ENCODE measurements at regions not wholly inside any gene's neighbourhood (a gene's known extent, or its start where the extent isn't known, plus 50 kb on each side); places are given as distances from the start of the nearest gene placed in this dataset.

- no peak for TF ChIP-seq CTCF (IDR thresholded peaks at IDR 0.05; ENCODE audit: control insufficient read depth, insufficient read depth, low read depth, low read length, missing control alignments)
- DNase-seq (ENCODE audit: low read depth) = no peak
- no peak overlapping the region for H3K4me3 ChIP-seq (ENCODE audit: control insufficient read depth, low read depth, low read length)
Measured at GRCh38 chr1:182192215-182192614, 130.7 kb upstream of the ZNF648 start.

- no peak for TF ChIP-seq CTCF (IDR thresholded peaks at IDR 0.05; ENCODE audit: control insufficient read depth, insufficient read depth, low read depth, low read length, missing control alignments)
- H3K4me3 ChIP-seq (ENCODE audit: control insufficient read depth, low read depth, low read length) = no peak overlapping the region
- no peak for DNase-seq (ENCODE audit: low read depth)
Measured at GRCh38 chr1:182191381-182192115, 130.0 kb upstream of the ZNF648 start.

DNA sequence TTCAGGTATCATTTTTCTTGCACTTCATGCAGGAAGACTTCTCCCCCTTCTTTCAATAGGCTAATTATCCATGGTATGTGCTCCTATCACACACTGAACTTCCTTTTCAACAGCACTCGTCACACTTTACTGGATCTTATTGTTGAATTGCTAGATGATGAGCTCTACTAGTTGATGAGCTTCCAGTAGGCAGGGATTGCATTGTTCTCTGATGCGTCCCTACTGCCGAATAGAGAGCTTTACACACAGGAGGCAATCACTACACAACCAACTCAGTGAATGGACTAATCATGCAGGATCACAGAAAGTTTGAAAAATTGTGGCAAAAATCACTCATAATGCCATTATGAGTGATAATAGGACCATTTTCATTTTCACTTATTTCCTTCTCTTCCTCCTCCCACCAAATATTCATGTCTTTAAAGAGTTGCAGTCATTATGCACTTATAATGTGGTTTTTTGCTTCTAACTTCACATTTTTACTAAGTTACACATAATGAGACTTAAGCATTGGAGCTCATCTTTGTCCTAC is 128.1 kb upstream of the ZNF648 start:
- peak; percentile 17 for DNase-seq (ENCODE audit: low read depth)
- no peak for TF ChIP-seq CTCF (IDR thresholded peaks at IDR 0.05; ENCODE audit: control insufficient read depth, insufficient read depth, low read depth, low read length, missing control alignments)
- no peak overlapping the region for H3K4me3 ChIP-seq (ENCODE audit: control insufficient read depth, low read depth, low read length)

DNA sequence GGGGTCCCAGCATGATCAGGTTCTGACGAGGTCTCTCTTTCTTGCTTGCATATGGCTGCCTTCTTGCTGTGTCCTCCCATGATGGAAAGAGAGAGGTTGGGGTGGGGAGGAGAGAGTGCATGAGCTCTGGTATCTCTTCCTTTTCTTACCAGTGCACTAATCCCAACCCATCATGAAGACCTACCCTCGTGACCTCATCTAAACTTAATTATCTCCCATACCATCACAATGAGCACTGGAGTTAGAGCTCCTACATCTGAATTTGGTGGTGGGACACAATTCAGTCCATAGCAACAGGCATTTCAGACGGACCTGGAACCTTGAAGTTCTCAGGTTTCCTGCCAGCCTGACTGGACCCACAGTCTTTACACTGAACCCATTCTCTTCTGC is 125.2 kb upstream of the ZNF648 start:
- TF ChIP-seq CTCF (IDR thresholded peaks at IDR 0.05; ENCODE audit: control insufficient read depth, insufficient read depth, low read depth, low read length, missing control alignments) = no peak
- DNase-seq (ENCODE audit: low read depth) = no peak
- no peak overlapping the region for H3K4me3 ChIP-seq (ENCODE audit: control insufficient read depth, low read depth, low read length)

DNA sequence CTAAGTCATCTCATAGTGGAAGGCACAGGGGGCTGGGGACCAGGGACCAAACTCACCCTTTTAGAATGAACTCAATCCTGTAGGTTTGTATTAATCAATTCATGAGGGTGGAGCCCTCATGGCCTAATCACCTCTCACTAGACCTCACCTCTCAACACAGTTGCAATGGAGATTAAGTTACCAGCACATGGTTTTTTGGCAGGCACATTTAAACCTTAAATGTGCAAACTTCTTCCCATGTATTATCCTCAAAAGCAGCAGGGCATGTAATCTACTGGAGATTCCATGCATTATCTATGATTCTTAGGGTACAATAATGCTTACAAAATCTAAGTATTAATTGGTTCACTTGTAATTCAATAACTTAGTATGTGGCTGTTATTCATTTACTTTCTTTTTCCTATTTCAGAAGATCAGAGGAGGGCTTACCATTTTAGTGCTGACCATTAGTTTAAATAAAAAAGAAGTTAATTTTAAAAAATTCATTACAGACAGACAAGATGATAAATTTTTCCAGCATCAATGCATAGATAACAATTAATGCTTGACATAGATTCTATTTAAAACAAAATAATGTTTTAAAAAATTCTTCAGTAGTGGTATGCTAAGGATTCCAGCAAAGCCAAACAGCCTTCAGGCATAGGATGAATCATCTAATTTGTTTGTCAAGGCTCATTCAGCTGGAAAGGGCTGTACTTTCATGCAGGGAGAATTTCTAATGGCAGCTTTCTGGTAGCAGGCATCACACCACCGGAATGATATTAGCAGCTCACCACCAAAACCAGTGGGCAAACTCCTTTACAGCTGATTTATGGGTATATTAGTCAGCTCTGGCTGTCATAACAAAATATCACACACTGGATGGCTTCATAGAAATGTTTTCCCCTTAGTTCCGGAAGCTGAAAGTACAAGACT is 124.6 kb upstream of the ZNF648 start:
- peak; percentile 70 for DNase-seq (ENCODE audit: low read depth)
- no peak overlapping the region for H3K4me3 ChIP-seq (ENCODE audit: control insufficient read depth, low read depth, low read length)
- no peak for TF ChIP-seq CTCF (IDR thresholded peaks at IDR 0.05; ENCODE audit: control insufficient read depth, insufficient read depth, low read depth, low read length, missing control alignments)

- no peak for TF ChIP-seq CTCF (IDR thresholded peaks at IDR 0.05; ENCODE audit: control insufficient read depth, insufficient read depth, low read depth, low read length, missing control alignments)
- H3K4me3 ChIP-seq (ENCODE audit: control insufficient read depth, low read depth, low read length) = no peak overlapping the region
- no peak for DNase-seq (ENCODE audit: low read depth)
Measured at GRCh38 chr1:182185136-182185535, 123.6 kb upstream of the ZNF648 start.
